GM12878 (cell line): ENCODE measurements at regions not wholly inside any gene's neighbourhood (a gene's known extent, or its start where the extent isn't known, plus 50 kb on each side); places are given as distances from the start of the nearest gene placed in this dataset.

Experiments used
- ATAC-seq: fragments of 200-7000 bp; cut with Tn5 transposase; 3 replicates; pipeline ENCODE4 v1.9.1; 2020; ENCODE audit warnings: mild to moderate bottlenecking, moderate library complexity
- BruUV-seq: library from RNA; stranded (reverse); fragments of 400-500 nt; replicated peaks from 2 replicates; lab custom pipeline; 2021; lab: Mats Ljungman, UMichigan
- CTCF ChIA-PET: fragments of 300-600 bp; sonication (Branson Sonifier 250); formaldehyde crosslinking; extraction: SDS; loops from one replicate; lab custom pipeline; 2021; ENCODE audit warnings: inconsistent platforms; lab: Yijun Ruan, JAX
- POLR2A ChIA-PET: fragments of 350-600 bp; formaldehyde crosslinking; extraction: SDS; loops from one replicate; lab custom pipeline; 2021; ENCODE audit warnings: inconsistent platforms; lab: Charles Lee
- RAD21 ChIA-PET: fragments of 300-600 bp; sonication (Branson Sonifier 250); formaldehyde crosslinking; loops from one replicate; lab custom pipeline; 2023; ENCODE audit warnings: antibody characterized with exemption; ENCODE audit not compliant: unreplicated experiment; lab: Charles Lee
- SMC1A ChIA-PET: fragments of 300-600 bp; sonication (Branson Sonifier 250); formaldehyde crosslinking; loops from one replicate; lab custom pipeline; 2023; ENCODE audit not compliant: unreplicated experiment, uncharacterized antibody; lab: Charles Lee
- DNase-seq: peaks from one replicate; pipeline ENCODE4 v3.0.0-alpha.2; 2011; ENCODE audit warnings: low read depth, low spot score
- FAIRE-seq: peaks from 3 replicates; lab custom pipeline; 2011; peaks lifted over from hg19 to GRCh38; lab: Jason Lieb, UNC
- H2AFZ ChIP-seq: 2 replicates; pipeline ENCODE4 v1.6.0; 2011; ENCODE audit warnings: low read depth, low read length, control low read depth; ENCODE audit not compliant: control insufficient read depth
- H3K27ac ChIP-seq: 2 replicates; pipeline ENCODE4 v1.5.1; 2011; ENCODE audit warnings: control low read depth; ENCODE audit not compliant: control insufficient read depth, insufficient read depth
- H3K27me3 ChIP-seq, 2 experiments: replicated peaks in 1 of 2; 2 replicates each; pipeline versions ENCODE4 v1.6.0 to v1.6.1; 2011; ENCODE audit warnings: low read length in 1 of 2; ENCODE audit not compliant: control insufficient read depth in 2 of 2, insufficient read depth in 2 of 2
- H3K36me3 ChIP-seq, 2 experiments: 2 replicates each; pipeline ENCODE4 v1.5.1; 2011; ENCODE audit warnings: low read length in 1 of 2; ENCODE audit not compliant: control insufficient read depth in 2 of 2, insufficient read depth in 2 of 2
- H3K4me1 ChIP-seq: 2 replicates; pipeline ENCODE4 v1.6.1; 2011; ENCODE audit warnings: mild to moderate bottlenecking, low read length, moderate library complexity, mixed read lengths; ENCODE audit not compliant: control insufficient read depth, insufficient read depth
- H3K4me2 ChIP-seq: 2 replicates; pipeline ENCODE4 v1.6.0; 2011; ENCODE audit warnings: control low read depth; ENCODE audit not compliant: control insufficient read depth, insufficient read depth
- H3K4me3 ChIP-seq: fragments of 200-600 bp; sonication (generic); 2 replicates; pipeline ENCODE4 v1.5.1; 2016
- H3K79me2 ChIP-seq: 2 replicates; pipeline ENCODE4 v1.6.0; 2011; ENCODE audit warnings: low read length; ENCODE audit not compliant: control insufficient read depth, insufficient read depth
- H3K9ac ChIP-seq: 2 replicates; pipeline ENCODE4 v1.8.0; 2011; ENCODE audit warnings: low read length, control low read depth, mixed read lengths; ENCODE audit not compliant: control insufficient read depth, insufficient read depth
- H3K9me3 ChIP-seq: replicated peaks from 3 replicates; pipeline ENCODE4 v1.5.1; 2011; ENCODE audit warnings: mild to moderate bottlenecking, low read length; ENCODE audit not compliant: control insufficient read depth, insufficient read depth
- H4K20me1 ChIP-seq: 2 replicates; pipeline ENCODE4 v1.6.0; 2011; ENCODE audit not compliant: control insufficient read depth, insufficient read depth
- ATF3 ChIP-seq: IDR thresholded peaks from 2 replicates; pipeline ENCODE4 v1.6.1; 2011; ENCODE audit warnings: low read depth, mild to moderate bottlenecking, low read length, moderate library complexity, borderline replicate concordance; ENCODE audit errors: extremely low read depth
- ETV6 ChIP-seq, 2 experiments: fragments of 450-650 bp in 1 of 2; IDR thresholded peaks in 1 of 2; conservative IDR thresholded peaks in 1 of 2; 2 replicates each; pipeline ENCODE4 v1.6.1; 2014; ENCODE audit warnings: antibody characterized with exemption in 1 of 2, borderline replicate concordance in 1 of 2, low read depth in 1 of 2, mild to moderate bottlenecking in 1 of 2, moderate library complexity in 1 of 2
- IRF4 ChIP-seq: IDR thresholded peaks from 2 replicates; pipeline ENCODE4 v1.6.1; 2011; ENCODE audit warnings: low read depth, low read length
- MYC ChIP-seq: IDR thresholded peaks from 2 replicates; pipeline ENCODE4 v1.6.1; 2011; ENCODE audit warnings: mild to moderate bottlenecking, low read length, moderate library complexity, inconsistent platforms; ENCODE audit not compliant: insufficient read depth, insufficient replicate concordance, insufficient read length, severe bottlenecking
- NR2F1 ChIP-seq: fragments of 450-650 bp; conservative IDR thresholded peaks from 2 replicates; pipeline ENCODE4 v1.6.1; 2017; ENCODE audit warnings: mild to moderate bottlenecking
- PAX5 ChIP-seq: IDR thresholded peaks from 2 replicates; pipeline ENCODE4 v1.6.1; 2011; ENCODE audit warnings: low read depth, low read length, borderline replicate concordance
- PAX8 ChIP-seq: fragments of 450-650 bp; IDR thresholded peaks from 2 replicates; pipeline ENCODE4 v1.6.1; 2017; ENCODE audit warnings: mild to moderate bottlenecking, moderate library complexity
- POU2F2 ChIP-seq: IDR thresholded peaks from 3 replicates; pipeline ENCODE4 v1.6.1; 2011; ENCODE audit warnings: low read depth, mild to moderate bottlenecking, low read length, borderline replicate concordance
- SP1 ChIP-seq: IDR thresholded peaks from one replicate; pipeline ENCODE4 v1.6.1; 2011; ENCODE audit warnings: low read depth, low read length
- SRF ChIP-seq, 2 experiments: IDR thresholded peaks; 2 replicates each; pipeline ENCODE4 v1.6.1; 2011; ENCODE audit warnings: low read depth in 2 of 2, low read length in 2 of 2, mild to moderate bottlenecking in 1 of 2, moderate library complexity in 1 of 2
- STAT3 ChIP-seq: IDR thresholded peaks from 2 replicates; pipeline ENCODE4 v1.6.1; 2011; ENCODE audit warnings: low read depth, low read length, improper control_type of control experiment
- ZNF207 ChIP-seq: fragments of 450-650 bp; IDR thresholded peaks from 2 replicates; pipeline ENCODE4 v1.6.1; 2014; ENCODE audit warnings: antibody characterized with exemption, mild to moderate bottlenecking, borderline replicate concordance
- WGBS: methylation state at CpG from one replicate; pipeline ENCODE4 v1.1.6; 2016; ENCODE audit warnings: low lambda C conversion rate; ENCODE audit not compliant: insufficient replicate concordance, insufficient coverage; ENCODE audit errors: missing lambda C conversion rate; 5-methylcytosine and 5-hydroxymethylcytosine counted together
- in situ Hi-C: fragments of 300-500 bp; cut with MboI; formaldehyde crosslinking; loops from 9 replicates; pipeline ENCODE4 v1.14.3; 2018; ENCODE audit warnings: mixed read lengths
- intact Hi-C: fragments of 100-400 bp; cut with micrococcal nuclease; formaldehyde crosslinking; loops from one replicate; pipeline ENCODE4 v1.14.2; 2022; ENCODE audit not compliant: unreplicated experiment

DNA sequence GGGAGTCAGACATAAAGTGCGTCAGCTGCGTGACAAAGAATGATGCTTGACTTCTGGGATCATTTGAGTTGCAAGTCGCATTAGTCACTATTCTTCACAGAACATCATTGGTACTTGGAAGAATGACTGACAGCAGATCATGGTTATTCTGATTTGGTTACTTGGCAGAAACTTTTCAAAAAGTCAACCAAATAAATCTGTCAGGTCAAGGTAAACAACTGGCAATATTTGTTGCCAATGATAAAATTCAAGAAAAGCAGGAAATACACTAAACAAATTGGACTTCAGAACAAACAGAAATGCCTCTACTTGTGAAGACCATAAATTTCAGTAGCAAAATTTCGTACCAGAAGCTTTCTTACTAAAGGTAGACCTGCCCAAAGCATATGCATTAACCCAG is 221.6 kb downstream of the TFAP2A start:
- DNase-seq, result no peak
- in situ Hi-C loops, result no loop called here
- CTCF ChIA-PET, result no interaction called here
- H3K79me2 ChIP-seq, result no peaks in the 10 kb centered on the region
- H3K27me3 ChIP-seq, result no peaks in the 10 kb centered on the region; a peak in 1 of 4 replicates
- H3K36me3 ChIP-seq, result no peaks in the 10 kb centered on the region
- no peak overlapping the region for H3K9ac ChIP-seq
- no peak for FAIRE-seq
- POLR2A ChIA-PET, result no interaction called here
- no TSS peak for BruUV-seq
- no peaks in the 10 kb centered on the region for H3K9me3 ChIP-seq
- H3K4me3 ChIP-seq, result no peak overlapping the region
- TF ChIP-seq ATF3, result no peak
- TF ChIP-seq MYC, result no peak
- no peak for TF ChIP-seq ZNF207
- no peak for TF ChIP-seq PAX5
- TF ChIP-seq IRF4, result no peak
- no peak for TF ChIP-seq SRF (IDR thresholded peaks at IDR 0.05; ENCODE audit: low read depth in 2 of 2, low read length in 2 of 2)
- TF ChIP-seq SP1, result no peak
- no peak for TF ChIP-seq PAX8
- TF ChIP-seq ETV6 (conservative IDR thresholded peaks at IDR 0.05 in 1 of 2, IDR thresholded peaks at IDR 0.05 in 1 of 2; ENCODE audit: borderline replicate concordance in 1 of 2, low read depth in 1 of 2), result no peak
- no peak for TF ChIP-seq POU2F2
- no peak for TF ChIP-seq STAT3
- TF ChIP-seq NR2F1, result no peak
- TF ChIP-seq, all 136 proteins: peak for 0
- H2AFZ ChIP-seq, result no peak overlapping the region
- H3K27ac ChIP-seq, result no peak overlapping the region
- ChIA-PET SMC1A (no interaction called here), RAD21 (no interaction called here)
- no peaks in the 10 kb centered on the region for H3K4me1 ChIP-seq
- ATAC-seq, result no peak
- WGBS, result 27% methylated on average over 4 of the region's 4 CpGs
- intact Hi-C loops, result no loop called here
- no peaks in the 10 kb centered on the region for H4K20me1 ChIP-seq
- no peak overlapping the region for H3K4me2 ChIP-seq
